ENCODE measurements at regions not wholly inside any gene's neighbourhood (a gene's known extent, or its start where the extent isn't known, plus 50 kb on each side); places are given as distances from the start of the nearest gene placed in this dataset.

- DNase-seq (ENCODE audit: low read depth), result no peak
- TF ChIP-seq CTCF (IDR thresholded peaks at IDR 0.05; ENCODE audit: insufficient read depth, low read depth, low read length), result no peak
- no peak overlapping the region for H3K4me3 ChIP-seq (ENCODE audit: low read depth, low read length)
Measured at GRCh38 chr4:8761824-8762205, 109.8 kb downstream of the HMX1 start.

DNA sequence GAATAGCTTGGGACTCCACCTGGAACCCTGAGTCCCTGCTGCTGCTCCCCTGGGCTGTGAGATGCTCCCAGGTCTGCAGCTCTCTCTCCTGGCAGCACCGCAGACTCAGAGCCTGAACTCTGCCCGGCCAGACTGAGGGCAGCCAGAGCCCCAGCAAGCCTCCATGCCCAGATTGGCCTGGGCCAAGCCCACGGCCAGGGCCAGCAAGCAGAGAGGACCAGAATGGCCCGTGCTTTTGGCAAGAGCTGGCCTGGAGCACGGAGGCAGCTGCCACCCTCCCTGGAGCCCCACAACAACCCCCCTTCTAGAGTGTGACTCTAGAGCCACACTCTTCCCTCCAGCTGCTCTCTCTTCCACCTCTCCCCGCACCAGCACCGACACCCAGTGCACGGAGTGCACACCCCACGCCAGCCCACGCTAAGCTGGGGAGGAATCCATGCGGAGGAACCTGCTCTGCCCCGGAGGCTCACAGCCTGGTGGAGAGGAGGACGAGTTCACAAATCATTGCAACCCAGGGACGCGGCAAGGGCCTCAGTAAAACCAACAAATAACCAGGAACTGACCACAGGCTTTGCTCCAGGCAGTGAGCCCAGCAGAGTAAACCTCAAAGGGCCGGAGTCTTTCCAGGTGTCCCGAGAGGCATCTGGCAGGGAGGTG, 110.3 kb downstream of the HMX1 start:
- H3K4me3 ChIP-seq (ENCODE audit: low read depth, low read length), result no peak overlapping the region
- no peak for TF ChIP-seq CTCF (IDR thresholded peaks at IDR 0.05; ENCODE audit: insufficient read depth, low read depth, low read length)
- DNase-seq (ENCODE audit: low read depth), result no peak

DNA sequence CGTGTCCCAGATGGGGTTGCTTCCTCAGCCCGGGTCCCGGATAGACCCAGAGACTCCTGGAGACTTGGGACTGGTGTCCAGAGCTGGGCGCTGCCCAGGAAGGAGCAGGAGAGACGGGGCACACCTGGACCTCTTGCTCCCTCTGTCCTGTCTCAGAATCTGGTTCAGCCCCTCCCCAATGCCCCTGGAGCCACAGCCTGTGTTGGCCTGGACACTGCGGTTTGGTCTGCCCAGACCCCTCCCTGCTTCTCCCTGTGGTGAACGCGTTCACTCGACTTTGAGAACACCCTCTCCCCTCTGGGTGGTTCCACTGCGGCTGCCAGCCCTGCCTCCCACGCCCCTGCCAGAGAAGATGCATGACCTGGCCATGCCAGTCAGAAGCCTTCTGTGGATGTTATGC, 111.1 kb downstream of the HMX1 start:
- no peak overlapping the region for H3K4me3 ChIP-seq (ENCODE audit: low read depth, low read length)
- no peak for TF ChIP-seq CTCF (IDR thresholded peaks at IDR 0.05; ENCODE audit: insufficient read depth, low read depth, low read length)
- DNase-seq (ENCODE audit: low read depth), result no peak

- no peak for TF ChIP-seq CTCF (IDR thresholded peaks at IDR 0.05; ENCODE audit: insufficient read depth, low read depth, low read length)
- no peak overlapping the region for H3K4me3 ChIP-seq (ENCODE audit: low read depth, low read length)
- no peak for DNase-seq (ENCODE audit: low read depth)
Measured at GRCh38 chr4:8759987-8760386, 111.7 kb downstream of the HMX1 start.

GRCh38 chr4:8756816-8757215, 114.8 kb downstream of the HMX1 start:
- TF ChIP-seq CTCF (IDR thresholded peaks at IDR 0.05; ENCODE audit: insufficient read depth, low read depth, low read length), result no peak
- no peak for DNase-seq (ENCODE audit: low read depth)

DNA sequence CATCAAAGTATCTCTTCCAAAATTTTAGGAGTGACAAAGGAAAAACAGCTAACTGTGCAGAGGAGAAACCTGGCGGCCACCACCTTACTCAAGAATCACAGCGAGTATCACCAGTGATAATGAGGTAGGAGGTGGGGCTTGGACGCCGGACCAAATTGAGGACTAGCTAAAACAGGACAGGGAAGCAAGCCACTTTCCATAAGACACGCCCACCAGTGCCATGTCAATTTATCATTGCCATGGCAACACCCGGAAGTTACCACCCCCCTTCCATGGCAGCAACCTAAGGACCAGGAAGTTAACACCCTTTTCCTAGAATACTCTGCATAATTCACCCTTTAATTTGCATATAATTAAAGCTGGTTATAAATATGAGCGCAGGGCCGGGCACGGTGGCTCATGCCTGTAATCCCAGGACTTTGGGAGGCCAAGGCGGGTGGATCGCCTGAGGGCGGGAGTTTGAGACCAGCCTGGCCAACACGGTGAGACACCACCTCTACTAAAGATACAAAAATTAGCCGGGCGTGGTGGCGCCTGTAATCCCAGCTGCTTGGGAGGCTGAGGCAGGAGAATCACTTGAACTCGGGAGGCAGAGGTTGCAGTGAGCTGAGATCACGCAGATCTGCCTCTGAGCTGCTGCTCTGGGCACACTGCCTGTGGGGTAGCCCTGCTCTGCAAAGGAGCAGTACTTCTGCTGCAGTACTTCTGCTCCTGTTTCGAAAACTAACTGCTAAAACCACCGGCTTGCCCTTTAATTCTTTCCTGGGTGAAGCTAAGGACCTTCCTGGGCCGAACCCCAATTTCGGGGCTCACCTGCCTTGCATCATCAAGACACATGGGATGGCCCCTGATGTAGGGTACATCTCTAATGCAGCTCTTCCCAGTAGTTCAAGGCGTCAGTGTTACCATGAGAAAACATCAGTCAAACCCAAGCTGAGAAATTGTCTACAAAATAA, 116.7 kb downstream of the HMX1 start:
- no peak for DNase-seq (ENCODE audit: low read depth)
- no peak overlapping the region for H3K4me3 ChIP-seq (ENCODE audit: low read depth, low read length)
- no peak for TF ChIP-seq CTCF (IDR thresholded peaks at IDR 0.05; ENCODE audit: insufficient read depth, low read depth, low read length)

More at GRCh38 chr4:8756816-8757215, 114.8 kb downstream of the HMX1 start:
- H3K4me3 ChIP-seq (ENCODE audit: low read depth, low read length), result no peak overlapping the region
